Endothelial cell of umbilical vein (primary cell): ENCODE measurements at regions not wholly inside any gene's neighbourhood (a gene's known extent, or its start where the extent isn't known, plus 50 kb on each side); places are given as distances from the start of the nearest gene placed in this dataset.

Experiments used
- BruUV-seq: library from RNA; stranded (reverse); fragments of 400-500 nt; replicated peaks from 2 replicates; lab custom pipeline; 2021; lab: Mats Ljungman, UMichigan
- CTCF ChIA-PET: fragments of 300-600, 350-600 bp; sonication (Branson Sonifier 250); formaldehyde crosslinking; loops from one replicate; lab custom pipeline; 2021; ENCODE audit warnings: antibody characterized with exemption, inconsistent platforms; lab: Charles Lee
- POLR2A ChIA-PET: fragments of 300-600, 350-600 bp; sonication (Branson Sonifier 250); formaldehyde crosslinking; loops from one replicate; lab custom pipeline; 2021; ENCODE audit warnings: antibody characterized with exemption, inconsistent platforms; lab: Charles Lee
- DNase-seq: peaks from one replicate; pipeline ENCODE4 v3.0.0-alpha.2; 2011; ENCODE audit warnings: low read depth, low spot score
- FAIRE-seq: peaks from 2 replicates; lab custom pipeline; 2011; peaks lifted over from hg19 to GRCh38; lab: Jason Lieb, UNC
- H2AFZ ChIP-seq: 2 replicates; pipeline ENCODE4 v1.6.0; 2012; ENCODE audit warnings: low read depth, low read length, control low read depth, inconsistent platforms
- H3K27ac ChIP-seq: 2 replicates; pipeline ENCODE4 v1.5.1; 2011; ENCODE audit warnings: low read depth, mild to moderate bottlenecking, control low read depth, low read length, moderate library complexity; ENCODE audit not compliant: insufficient read depth
- H3K27me3 ChIP-seq, 2 experiments: 2 replicates each; pipeline versions ENCODE4 v1.6.0 to v1.6.1; 2011; ENCODE audit warnings: low read length in 2 of 2, mixed read lengths in 1 of 2; ENCODE audit not compliant: control insufficient read depth in 2 of 2, insufficient read depth in 2 of 2
- H3K36me3 ChIP-seq, 2 experiments: 2 replicates in 1 of 2; 3 replicates in 1 of 2; pipeline ENCODE4 v1.5.1; 2011; ENCODE audit warnings: low read length in 2 of 2, mild to moderate bottlenecking in 1 of 2, moderate library complexity in 1 of 2; ENCODE audit not compliant: control insufficient read depth in 2 of 2, insufficient read depth in 2 of 2; ENCODE audit errors: extremely low read depth in 1 of 2
- H3K4me1 ChIP-seq: 3 replicates; pipeline ENCODE4 v1.5.1; 2011; ENCODE audit warnings: mild to moderate bottlenecking, low read length; ENCODE audit not compliant: control insufficient read depth, insufficient read depth; ENCODE audit errors: extremely low read depth
- H3K4me2 ChIP-seq: 2 replicates; pipeline ENCODE4 v1.6.1; 2011; ENCODE audit warnings: low read length, control low read depth, mixed read lengths; ENCODE audit not compliant: insufficient read depth
- H3K4me3 ChIP-seq, 3 experiments: fragments of 200-600 bp in 1 of 3; sonication (generic), shearing (Covaris generic) in 1 of 3; replicated peaks in 1 of 3; 2 replicates each; pipeline ENCODE4 v1.5.1; 2011 to 2016; ENCODE audit warnings: control low read depth in 3 of 3, low read length in 3 of 3, mild to moderate bottlenecking in 2 of 3, inconsistent platforms in 1 of 3, low read depth in 1 of 3, moderate library complexity in 1 of 3; ENCODE audit not compliant: insufficient read depth in 1 of 3
- H3K79me2 ChIP-seq: 2 replicates; pipeline ENCODE4 v1.6.0; 2012; ENCODE audit warnings: low read length, inconsistent platforms; ENCODE audit not compliant: control insufficient read depth, insufficient read depth
- H3K9ac ChIP-seq: replicated peaks from 2 replicates; pipeline ENCODE3; 2011; ENCODE audit warnings: low read length, control low read depth; ENCODE audit not compliant: insufficient read depth; ENCODE audit errors: extremely low read depth
- H3K9me1 ChIP-seq: replicated peaks from 3 replicates; pipeline ENCODE4 v1.6.0; 2011; ENCODE audit warnings: mild to moderate bottlenecking, low read length; ENCODE audit not compliant: control insufficient read depth, insufficient read depth; ENCODE audit errors: extremely low read depth
- H3K9me3 ChIP-seq: replicated peaks from 2 replicates; pipeline ENCODE4 v1.5.1; 2012; ENCODE audit warnings: low read length, inconsistent platforms; ENCODE audit not compliant: control insufficient read depth, insufficient read depth
- H4K20me1 ChIP-seq: replicated peaks from 2 replicates; pipeline ENCODE3; 2011; ENCODE audit warnings: mild to moderate bottlenecking, low read length; ENCODE audit not compliant: control insufficient read depth, insufficient read depth; ENCODE audit errors: extremely low read depth
- EZH2 ChIP-seq: IDR thresholded peaks from 2 replicates; pipeline ENCODE4 v1.6.1; 2012; ENCODE audit warnings: borderline replicate concordance, low read depth, mild to moderate bottlenecking, moderate library complexity, low read length, inconsistent platforms; ENCODE audit not compliant: severe bottlenecking
- FOS ChIP-seq: IDR thresholded peaks from 2 replicates; pipeline ENCODE4 v1.6.1; 2011; ENCODE audit warnings: mild to moderate bottlenecking, low read length, moderate library complexity, borderline replicate concordance; ENCODE audit not compliant: insufficient read depth
- GATA2 ChIP-seq: IDR thresholded peaks from 2 replicates; pipeline ENCODE4 v1.7.0; 2011; ENCODE audit warnings: low read depth, mild to moderate bottlenecking, moderate library complexity, mixed read lengths, low read length; ENCODE audit not compliant: insufficient read length, insufficient read depth
- JUN ChIP-seq: IDR thresholded peaks from 2 replicates; pipeline ENCODE4 v1.6.1; 2011; ENCODE audit warnings: borderline replicate concordance, low read depth; ENCODE audit not compliant: insufficient read length, insufficient read depth
- MYC ChIP-seq: IDR thresholded peaks from one replicate; pipeline ENCODE4 v1.6.1; 2011; ENCODE audit warnings: mild to moderate bottlenecking, low read depth, low read length
- POLR2A ChIP-seq: IDR thresholded peaks from 2 replicates; pipeline ENCODE4 v1.6.1; 2012; ENCODE audit warnings: low read depth, mild to moderate bottlenecking, control low read depth, low read length
- POLR2AphosphoS5 ChIP-seq: IDR thresholded peaks from 2 replicates; pipeline ENCODE4 v1.6.1; 2012; ENCODE audit warnings: low read depth, mild to moderate bottlenecking, control low read depth, low read length, moderate library complexity; ENCODE audit not compliant: insufficient read depth
- dilution Hi-C: fragments of 300-500 bp; cut with MboI; formaldehyde crosslinking; loops from one replicate; pipeline ENCODE4 v1.15.0; 2019; ENCODE audit warnings: low sequenced_read_pairs; ENCODE audit not compliant: extremely low pct_ligation_motif_present
- intact Hi-C: fragments of 100-400 bp; cut with micrococcal nuclease; formaldehyde crosslinking; loops from one replicate; pipeline ENCODE4 v1.10.0; 2022
- TF ChIP-seq, protein P1 (sequence below): IDR thresholded peaks from 2 replicates; pipeline ENCODE4 v1.6.1; 2011; ENCODE audit not compliant: insufficient read depth, insufficient read length
- TF ChIP-seq, protein P2 (sequence below), 2 donors: IDR thresholded peaks; 1 replicate in 1 of 2; 2 replicates in 1 of 2; pipeline ENCODE4 v1.5.1; 2011; ENCODE audit warnings: low read length in 2 of 2, mild to moderate bottlenecking in 2 of 2, moderate library complexity in 2 of 2, control low read depth in 1 of 2, inconsistent platforms in 1 of 2, low read depth in 1 of 2; ENCODE audit not compliant: insufficient read depth in 1 of 2; ENCODE audit errors: extremely low read depth in 1 of 2

DNA sequence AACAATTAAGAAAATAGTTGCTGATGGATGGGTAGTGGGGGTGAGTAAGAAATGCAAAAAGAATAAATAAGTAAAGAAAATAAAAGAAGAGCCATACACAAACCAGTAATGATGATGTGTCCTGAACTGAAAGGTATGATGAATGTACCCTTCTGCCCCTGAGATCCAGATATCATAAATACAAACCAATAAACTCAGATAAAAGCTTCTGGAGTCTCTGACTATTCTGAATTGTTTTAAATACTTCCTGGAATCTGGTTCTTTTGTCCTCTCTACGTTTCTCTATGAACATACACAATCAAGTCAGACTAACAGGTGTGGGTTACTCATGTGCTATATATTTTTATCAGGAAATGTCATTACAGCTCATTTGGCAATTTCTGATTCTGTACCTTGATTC, 153.4 kb downstream of the PPP1R2C start:
- Histone ChIP-seq H3K4me2 (no peak overlapping the region), H2AFZ (no peak overlapping the region), H3K4me1 (no peaks in the 10 kb centered on the region), H4K20me1 (no peaks in the 10 kb centered on the region), H3K9me1 (no peaks in the 10 kb centered on the region), H3K9ac (no peak overlapping the region), H3K9me3 (no peaks in the 10 kb centered on the region), H3K79me2 (no peaks in the 10 kb centered on the region), H3K4me3 (no peak overlapping the region), H3K27me3 (no peaks in the 10 kb centered on the region), H3K36me3 (no peaks in the 10 kb centered on the region), H3K27ac (no peak overlapping the region)
- POLR2A ChIA-PET: no interaction called here
- intact Hi-C loops (no loop called here), dilution Hi-C loops (no loop called here)
- no peak for TF ChIP-seq POLR2A
- TF ChIP-seq EZH2: no peak
- TF ChIP-seq, protein P1, sequence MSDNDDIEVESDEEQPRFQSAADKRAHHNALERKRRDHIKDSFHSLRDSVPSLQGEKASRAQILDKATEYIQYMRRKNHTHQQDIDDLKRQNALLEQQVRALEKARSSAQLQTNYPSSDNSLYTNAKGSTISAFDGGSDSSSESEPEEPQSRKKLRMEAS: no peak
- no peak for TF ChIP-seq JUN
- no peak for TF ChIP-seq FOS
- no peak for TF ChIP-seq POLR2AphosphoS5
- TF ChIP-seq MYC: no peak
- TF ChIP-seq GATA2: no peak
- TF ChIP-seq, protein P2, sequence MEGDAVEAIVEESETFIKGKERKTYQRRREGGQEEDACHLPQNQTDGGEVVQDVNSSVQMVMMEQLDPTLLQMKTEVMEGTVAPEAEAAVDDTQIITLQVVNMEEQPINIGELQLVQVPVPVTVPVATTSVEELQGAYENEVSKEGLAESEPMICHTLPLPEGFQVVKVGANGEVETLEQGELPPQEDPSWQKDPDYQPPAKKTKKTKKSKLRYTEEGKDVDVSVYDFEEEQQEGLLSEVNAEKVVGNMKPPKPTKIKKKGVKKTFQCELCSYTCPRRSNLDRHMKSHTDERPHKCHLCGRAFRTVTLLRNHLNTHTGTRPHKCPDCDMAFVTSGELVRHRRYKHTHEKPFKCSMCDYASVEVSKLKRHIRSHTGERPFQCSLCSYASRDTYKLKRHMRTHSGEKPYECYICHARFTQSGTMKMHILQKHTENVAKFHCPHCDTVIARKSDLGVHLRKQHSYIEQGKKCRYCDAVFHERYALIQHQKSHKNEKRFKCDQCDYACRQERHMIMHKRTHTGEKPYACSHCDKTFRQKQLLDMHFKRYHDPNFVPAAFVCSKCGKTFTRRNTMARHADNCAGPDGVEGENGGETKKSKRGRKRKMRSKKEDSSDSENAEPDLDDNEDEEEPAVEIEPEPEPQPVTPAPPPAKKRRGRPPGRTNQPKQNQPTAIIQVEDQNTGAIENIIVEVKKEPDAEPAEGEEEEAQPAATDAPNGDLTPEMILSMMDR (IDR thresholded peaks at IDR 0.05; ENCODE audit: extremely low read depth in 1 of 2, insufficient read depth in 1 of 2, low read depth in 1 of 2, low read length in 2 of 2): no peak
- BruUV-seq: no TSS peak
- CTCF ChIA-PET: no interaction called here
- no peak for DNase-seq
- FAIRE-seq: no peak
